Thoracic aorta (tissue), 2 donors: ENCODE measurements at regions not wholly inside any gene's neighbourhood (a gene's known extent, or its start where the extent isn't known, plus 50 kb on each side); places are given as distances from the start of the nearest gene placed in this dataset.
"Not testable (repeated sequence)": the region's sequence is repeated elsewhere in the genome, so short reads cannot be mapped to it uniquely, and the experiment has no call there.

Experiments used
- ATAC-seq: fragments of 150-250 bp; one replicate; pipeline ENCODE4 v1.8.0; 2017; ENCODE audit warnings: low read depth; ENCODE audit not compliant: insufficient number of reproducible peaks, low FRiP score
- DNase-seq: peaks from one replicate; pipeline ENCODE4 v3.0.0-alpha.2; 2020; ENCODE audit warnings: low spot score
- H3K27ac ChIP-seq, 2 donors: fragments of 200-600 bp; sonication (generic); 1 replicate in 1 of 2; 2 replicates in 1 of 2; pipeline ENCODE4 v1.5.1; 2016; ENCODE audit warnings: mild to moderate bottlenecking in 2 of 2, moderate library complexity in 2 of 2
- H3K27me3 ChIP-seq: fragments of 200-600 bp; sonication (generic); replicated peaks from 2 replicates; pipeline ENCODE4 v1.6.0; 2016; ENCODE audit warnings: mild to moderate bottlenecking; ENCODE audit not compliant: insufficient read depth
- H3K36me3 ChIP-seq: fragments of 200-600 bp; sonication (generic); one replicate; pipeline ENCODE4 v1.5.1; 2016
- H3K4me1 ChIP-seq, 2 donors: fragments of 200-600 bp; sonication (generic); 1 replicate in 1 of 2; 2 replicates in 1 of 2; pipeline versions ENCODE4 v1.5.1 to v1.6.0; 2016; ENCODE audit warnings: low read depth in 2 of 2, mild to moderate bottlenecking in 1 of 2; ENCODE audit not compliant: control insufficient read depth in 1 of 2
- H3K4me3 ChIP-seq: fragments of 200-600 bp; sonication (generic); 2 replicates; pipeline ENCODE4 v1.5.1; 2016; ENCODE audit warnings: mild to moderate bottlenecking
- H3K9me3 ChIP-seq: fragments of 200-600 bp; sonication (generic); 2 replicates; pipeline ENCODE4 v1.5.1; 2016
- CTCF ChIP-seq: fragments of 200-600 bp; sonication (generic); IDR thresholded peaks from one replicate; pipeline ENCODE4 v1.5.1; 2019; ENCODE audit warnings: antibody characterized with exemption

- Histone ChIP-seq H3K4me3 (no peak overlapping the region), H3K36me3 (no peaks in the 10 kb centered on the region), H3K4me1 (no peaks in the 10 kb centered on the region), H3K27me3 (no peaks in the 10 kb centered on the region), H3K27ac (no peak overlapping the region), H3K9me3 (no peaks in the 10 kb centered on the region)
- TF ChIP-seq CTCF = no peak
- ATAC-seq = no peak
- no peak for DNase-seq
These were observed 129.8 kb downstream of the S1PR1 start for GRCh38 chr1:101366513-101367215.

GRCh38 chr1:101367630-101368029, 130.8 kb downstream of the S1PR1 start:
- Histone ChIP-seq H3K27me3 (no peaks in the 10 kb centered on the region), H3K36me3 (no peaks in the 10 kb centered on the region), H3K9me3 (no peaks in the 10 kb centered on the region), H3K4me3 (no peak overlapping the region), H3K4me1 (no peaks in the 10 kb centered on the region), H3K27ac (no peak overlapping the region)
- no peak for ATAC-seq
- no peak for TF ChIP-seq CTCF
- DNase-seq = no peak

- Histone ChIP-seq H3K27me3 (no peaks in the 10 kb centered on the region), H3K4me1 (no peaks in the 10 kb centered on the region), H3K9me3 (no peaks in the 10 kb centered on the region), H3K36me3 (no peaks in the 10 kb centered on the region), H3K4me3 (no peak overlapping the region), H3K27ac (no peak overlapping the region)
- ATAC-seq (no peak), DNase-seq (no peak)
- TF ChIP-seq CTCF = no peak
These were observed 133.7 kb downstream of the S1PR1 start for GRCh38 chr1:101370488-101370887.

- Histone ChIP-seq H3K36me3 (no peaks in the 10 kb centered on the region), H3K4me1 (no peaks in the 10 kb centered on the region), H3K27ac (no peak overlapping the region), H3K9me3 (no peaks in the 10 kb centered on the region), H3K4me3 (no peak overlapping the region), H3K27me3 (no peaks in the 10 kb centered on the region)
- no peak for DNase-seq
- ATAC-seq = no peak
- TF ChIP-seq CTCF = no peak
These were observed 134.4 kb downstream of the S1PR1 start for GRCh38 chr1:101371259-101371658.

- H3K4me1 ChIP-seq = no peaks in the 10 kb centered on the region
- ATAC-seq (no peak), DNase-seq (no peak)
- TF ChIP-seq CTCF = no peak
- H3K27ac ChIP-seq = no peak overlapping the region
- H3K27me3 ChIP-seq = no peaks in the 10 kb centered on the region
- no peaks in the 10 kb centered on the region for H3K9me3 ChIP-seq
- no peaks in the 10 kb centered on the region for H3K36me3 ChIP-seq
- H3K4me3 ChIP-seq = no peak overlapping the region
These were observed 136.8 kb downstream of the S1PR1 start for GRCh38 chr1:101373570-101373969.

- not testable (repeated sequence) for H3K27ac ChIP-seq, ATAC-seq
These were observed 138.6 kb downstream of the S1PR1 start for GRCh38 chr1:101375448-101375847.

More at GRCh38 chr1:101375448-101375847, 138.6 kb downstream of the S1PR1 start:
- not testable (repeated sequence) for H3K4me3 ChIP-seq, H3K27me3 ChIP-seq, DNase-seq, H3K4me1 ChIP-seq, H3K36me3 ChIP-seq, H3K9me3 ChIP-seq
